Midbrain (tissue), 1 donor: ENCODE measurements at regions not wholly inside any gene's neighbourhood (a gene's known extent, or its start where the extent isn't known, plus 50 kb on each side); places are given as distances from the start of the nearest gene placed in this dataset.
"Not testable (repeated sequence)": the region's sequence is repeated elsewhere in the genome, so short reads cannot be mapped to it uniquely, and the experiment has no call there.

Experiments
- DNase-seq: peaks from one replicate; lab custom pipeline; 2025; lab: John Stamatoyannopoulos, UW

GRCh38 chr7:76849887-76850563 is 182.1 kb downstream of the SPDYE17 start:
- DNase-seq: not testable (repeated sequence)

DNA sequence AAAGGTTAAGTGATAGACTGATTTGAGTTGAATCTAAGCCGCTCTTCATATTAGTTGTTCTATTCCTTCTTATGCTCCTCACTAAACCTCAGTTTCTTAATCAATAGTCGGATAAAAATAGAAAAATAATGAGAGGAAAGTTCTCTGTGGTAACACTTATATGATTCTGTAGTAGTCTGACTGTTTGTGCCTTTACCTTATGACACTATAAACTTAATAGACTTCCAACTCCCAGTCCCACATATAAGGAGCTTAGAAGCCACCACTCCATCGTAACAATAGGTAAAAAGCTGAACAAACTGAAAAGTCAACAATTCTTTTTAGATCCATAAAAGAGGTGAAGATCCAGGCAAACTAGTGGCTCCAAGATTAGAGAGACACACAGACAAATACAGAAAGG is 192.3 kb downstream of the SPDYE17 start:
- not testable (repeated sequence) for DNase-seq

DNA sequence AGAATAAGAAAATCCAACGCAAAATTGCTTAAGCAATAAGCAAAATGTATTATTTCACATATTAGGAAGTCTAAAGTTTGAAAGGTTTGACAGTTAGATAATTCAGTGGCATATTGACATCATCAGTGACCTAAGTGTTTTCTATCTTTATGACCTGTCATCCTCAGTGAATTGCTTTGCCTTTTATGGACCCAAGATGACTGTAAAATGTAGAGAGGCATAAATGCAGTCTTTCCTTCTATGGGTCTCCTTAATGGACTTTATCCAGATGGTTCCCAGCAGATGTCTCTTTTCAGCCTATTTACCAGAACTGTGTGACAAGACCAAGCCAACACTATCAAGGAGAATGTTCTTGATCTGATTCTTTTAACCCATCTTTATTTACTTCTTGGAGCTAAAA is 192.9 kb downstream of the SPDYE17 start:
- DNase-seq: not testable (repeated sequence)

- not testable (repeated sequence) for DNase-seq
Measured at GRCh38 chr7:76838357-76838756, 193.8 kb downstream of the SPDYE17 start.

GRCh38 chr7:76829233-76829632 is 202.2 kb upstream of the POMZP3 start:
- DNase-seq: not testable (repeated sequence)

GRCh38 chr7:76826181-76826580 is 199.1 kb upstream of the POMZP3 start:
- not testable (repeated sequence) for DNase-seq

- not testable (repeated sequence) for DNase-seq
Measured at GRCh38 chr7:76809856-76810255, 182.8 kb upstream of the POMZP3 start.

DNA sequence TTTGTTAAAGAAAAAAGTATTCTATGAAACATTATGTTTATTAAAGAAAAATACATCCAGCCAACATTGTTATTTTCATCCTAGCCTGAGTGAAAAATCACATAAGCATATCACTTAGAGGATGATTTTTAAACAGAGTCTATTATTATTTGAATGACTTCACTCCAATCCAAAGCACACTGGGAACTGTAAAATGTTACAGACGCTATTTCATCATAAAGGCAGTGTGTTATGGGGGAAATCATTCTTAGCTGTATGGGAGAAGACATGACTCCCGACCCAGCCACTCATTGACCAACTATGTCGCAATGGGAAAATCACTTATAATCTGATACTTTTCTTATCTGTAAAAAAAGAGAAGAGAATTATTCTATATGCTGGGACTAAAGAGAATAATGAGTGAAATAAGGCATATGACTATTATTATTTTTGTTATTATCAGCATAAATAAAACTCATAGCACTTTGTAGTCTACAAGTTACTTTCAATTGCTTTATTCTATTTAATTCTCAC is 180.6 kb upstream of the POMZP3 start:
- DNase-seq: not testable (repeated sequence)

DNA sequence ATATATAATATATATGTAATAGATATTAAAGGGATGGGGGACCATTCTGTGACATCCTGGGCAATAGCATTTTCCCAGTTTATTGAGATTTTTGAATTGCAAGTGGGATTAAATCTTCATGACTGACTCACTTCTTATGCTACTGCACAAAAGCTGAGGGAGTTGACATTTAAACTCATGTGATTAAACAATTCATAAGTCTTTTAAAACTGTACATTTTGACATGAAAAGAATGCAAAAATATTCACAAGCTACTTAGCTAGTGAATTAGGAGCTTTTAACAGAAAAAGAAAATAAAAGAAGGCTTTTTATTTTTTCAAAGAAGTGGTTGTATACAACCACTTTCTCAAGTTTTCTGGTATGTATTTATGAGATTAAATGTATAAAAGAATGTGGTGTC is 179.4 kb upstream of the POMZP3 start:
- not testable (repeated sequence) for DNase-seq

- DNase-seq: peak; percentile 31
Measured at GRCh38 chr7:76806010-76806409, 178.9 kb upstream of the POMZP3 start.

DNA sequence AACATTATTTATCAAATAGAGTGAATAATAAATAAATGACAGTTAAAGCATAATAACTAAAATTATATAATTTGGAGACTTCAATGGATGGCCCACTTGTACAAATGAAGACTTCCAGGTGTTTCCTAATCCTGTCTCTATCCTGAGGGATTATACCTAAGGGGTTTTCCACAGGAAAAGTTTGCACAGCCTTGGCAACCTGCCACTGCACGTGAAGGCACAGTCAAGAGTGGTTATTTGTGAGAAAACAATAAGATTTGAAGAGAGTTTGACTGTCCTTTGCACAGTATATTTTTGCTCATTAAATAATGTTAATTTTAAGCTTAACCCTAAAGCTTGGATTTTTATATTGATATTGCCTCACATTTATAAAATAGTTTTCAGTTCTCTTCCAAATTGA is 178.2 kb upstream of the POMZP3 start:
- not testable (repeated sequence) for DNase-seq

DNA sequence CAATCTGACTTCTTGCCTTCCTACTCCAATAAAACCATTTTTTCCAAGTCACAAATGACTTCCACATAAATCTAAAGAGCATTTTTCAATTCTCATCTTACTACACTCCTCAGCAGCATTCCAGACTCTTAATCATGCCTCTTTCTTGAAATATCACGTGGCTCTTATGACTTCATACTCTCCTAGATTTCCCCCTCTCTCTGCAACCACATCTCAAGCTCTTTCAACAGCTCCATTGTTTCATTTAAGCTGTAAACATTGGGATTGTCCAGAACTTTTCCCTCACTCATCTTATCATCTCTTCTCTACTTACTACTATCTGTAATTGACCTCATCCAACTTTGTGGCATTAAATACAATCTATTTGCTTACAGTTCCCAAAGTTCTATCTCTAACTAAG is 170.6 kb upstream of the POMZP3 start:
- DNase-seq: not testable (repeated sequence)

- not testable (repeated sequence) for DNase-seq
Measured at GRCh38 chr7:76780693-76781092, 153.6 kb upstream of the POMZP3 start.

DNA sequence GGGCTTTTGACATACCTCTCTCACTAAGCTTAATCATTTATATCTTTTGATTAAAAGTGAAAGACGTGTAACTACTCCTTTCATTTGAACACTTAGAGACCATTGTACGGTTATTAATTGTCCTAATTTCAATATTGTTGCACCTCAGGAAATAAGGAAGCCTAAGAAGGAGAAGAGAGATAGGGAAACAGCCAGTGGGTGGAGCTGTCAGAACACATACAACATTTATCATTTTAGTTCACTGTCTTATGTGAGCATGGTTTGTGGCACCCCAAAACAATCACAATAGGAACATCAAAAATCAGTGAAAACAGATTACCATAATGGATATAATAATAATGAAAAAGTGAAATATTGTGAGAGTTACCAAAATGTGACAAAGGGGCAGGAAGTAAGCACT is 147.2 kb upstream of the POMZP3 start:
- peak; percentile 26 for DNase-seq

DNA sequence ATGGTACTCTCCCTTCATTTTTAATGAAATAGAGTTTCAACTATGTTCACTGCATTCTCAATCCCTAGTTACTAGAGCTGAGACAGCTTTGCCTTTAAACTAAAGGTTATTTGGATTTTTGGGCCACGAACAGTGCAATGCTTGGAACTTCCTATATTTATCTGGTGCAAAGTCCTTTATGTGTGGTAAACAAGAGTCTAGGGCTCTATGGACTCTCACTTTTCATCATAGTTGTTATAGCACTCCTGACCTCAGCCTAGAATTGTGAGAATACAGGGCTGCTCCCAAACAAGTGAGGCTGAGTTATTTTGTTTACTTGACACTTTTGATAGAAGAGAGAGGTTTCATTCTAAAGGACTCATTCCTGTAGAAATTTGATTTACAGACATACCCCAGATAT is 144.9 kb upstream of the POMZP3 start:
- DNase-seq: not testable (repeated sequence)

GRCh38 chr7:76763977-76764376 is 136.9 kb upstream of the POMZP3 start:
- DNase-seq: not testable (repeated sequence)

- not testable (repeated sequence) for DNase-seq
Measured at GRCh38 chr7:76760546-76761220, 133.6 kb upstream of the POMZP3 start.

- not testable (repeated sequence) for DNase-seq
Measured at GRCh38 chr7:76739538-76739937, 112.5 kb upstream of the POMZP3 start.

DNA sequence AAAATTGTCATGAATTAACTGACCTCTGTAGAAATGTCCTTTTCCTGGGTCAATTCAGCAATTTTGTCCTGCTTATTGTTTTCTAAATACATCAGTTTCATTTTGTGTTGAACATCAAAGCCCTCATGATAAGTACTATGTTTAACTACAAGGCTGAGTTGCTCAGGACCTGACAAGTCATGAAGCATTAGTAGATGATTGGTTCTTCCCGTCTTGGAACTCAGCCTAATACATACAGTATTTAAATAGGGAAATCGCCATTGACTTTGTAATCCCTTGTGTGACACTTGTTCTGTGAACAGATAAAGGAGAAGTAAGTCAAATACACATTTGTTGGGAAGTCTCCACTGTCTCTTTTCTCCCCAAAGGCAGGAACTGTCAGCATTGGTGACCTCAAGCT is 109.6 kb upstream of the POMZP3 start:
- DNase-seq: not testable (repeated sequence)

DNA sequence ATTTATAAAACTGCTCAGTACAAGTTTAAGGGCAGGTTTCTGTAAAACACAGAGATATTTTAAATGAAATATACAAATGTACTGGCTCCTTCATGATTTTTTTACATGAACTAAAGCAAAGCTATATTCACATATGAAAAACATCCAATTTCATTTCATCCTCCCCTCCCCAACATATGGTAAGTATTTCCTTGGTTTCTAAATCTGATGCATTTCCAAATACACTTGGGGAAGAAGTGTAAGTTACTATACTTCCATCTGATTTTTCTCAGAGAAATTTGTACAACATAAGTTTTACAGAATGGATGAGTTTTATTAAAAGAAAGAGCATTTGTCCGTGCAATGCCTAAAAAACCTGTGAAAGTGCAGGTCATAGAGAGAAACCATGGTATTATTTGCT is 109.0 kb upstream of the POMZP3 start:
- DNase-seq: not testable (repeated sequence)

DNA sequence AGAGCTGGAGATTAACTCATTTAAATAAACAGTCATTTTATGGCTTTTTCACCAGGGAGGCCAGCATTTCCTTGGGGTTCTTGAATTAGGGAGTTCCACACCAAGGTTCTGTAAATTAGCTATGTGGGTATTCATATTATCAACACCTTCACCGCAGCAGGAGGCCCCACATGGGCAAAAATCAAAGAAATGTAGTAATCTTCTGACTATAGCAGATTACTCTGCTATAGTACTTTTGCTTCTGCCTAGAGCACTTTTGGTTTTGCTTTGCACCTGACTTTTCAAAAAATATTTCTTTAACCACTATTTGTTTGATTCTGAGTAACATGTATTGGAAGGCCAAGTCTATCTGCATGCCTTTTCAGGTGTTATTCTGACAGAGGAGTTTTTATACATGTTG is 108.6 kb upstream of the POMZP3 start:
- DNase-seq: not testable (repeated sequence)

- DNase-seq: not testable (repeated sequence)
Measured at GRCh38 chr7:76728571-76728974, 101.5 kb upstream of the POMZP3 start.

DNA sequence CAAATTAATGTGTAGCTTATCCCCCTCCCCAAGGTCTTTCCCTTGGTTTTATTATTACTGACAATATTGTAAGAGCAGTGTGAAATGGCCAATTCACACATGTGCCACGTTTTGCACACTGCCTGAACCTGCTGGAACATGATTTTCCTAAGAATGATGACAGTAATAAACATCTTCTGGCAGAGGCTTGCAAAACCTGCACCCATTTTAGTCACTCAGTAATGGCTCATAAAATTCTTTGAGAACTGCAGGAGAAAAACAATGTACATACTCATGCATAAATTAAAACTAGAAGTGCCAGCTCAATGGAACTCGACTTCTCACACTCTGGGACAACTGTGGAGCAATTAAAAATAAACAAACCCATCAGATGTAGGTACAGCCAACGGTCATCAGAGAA is 96.8 kb upstream of the POMZP3 start:
- not testable (repeated sequence) for DNase-seq
